GM21526 (cell line): ENCODE measurements at regions not wholly inside any gene's neighbourhood (a gene's known extent, or its start where the extent isn't known, plus 50 kb on each side); places are given as distances from the start of the nearest gene placed in this dataset.
A peak's percentile ranks its signal among the peaks of the same experiment; 100 is the strongest.

Experiments used
- ATAC-seq: cut with Tn5 transposase; IDR thresholded peaks from one replicate; pipeline ENCODE4 v1.9.1; 2021; ENCODE audit warnings: moderate library complexity; ENCODE audit not compliant: unreplicated experiment, low FRiP score

GRCh38 chr7:12517451-12517850 lies 53.1 kb upstream of the SCIN start:
- ATAC-seq = no peak

DNA sequence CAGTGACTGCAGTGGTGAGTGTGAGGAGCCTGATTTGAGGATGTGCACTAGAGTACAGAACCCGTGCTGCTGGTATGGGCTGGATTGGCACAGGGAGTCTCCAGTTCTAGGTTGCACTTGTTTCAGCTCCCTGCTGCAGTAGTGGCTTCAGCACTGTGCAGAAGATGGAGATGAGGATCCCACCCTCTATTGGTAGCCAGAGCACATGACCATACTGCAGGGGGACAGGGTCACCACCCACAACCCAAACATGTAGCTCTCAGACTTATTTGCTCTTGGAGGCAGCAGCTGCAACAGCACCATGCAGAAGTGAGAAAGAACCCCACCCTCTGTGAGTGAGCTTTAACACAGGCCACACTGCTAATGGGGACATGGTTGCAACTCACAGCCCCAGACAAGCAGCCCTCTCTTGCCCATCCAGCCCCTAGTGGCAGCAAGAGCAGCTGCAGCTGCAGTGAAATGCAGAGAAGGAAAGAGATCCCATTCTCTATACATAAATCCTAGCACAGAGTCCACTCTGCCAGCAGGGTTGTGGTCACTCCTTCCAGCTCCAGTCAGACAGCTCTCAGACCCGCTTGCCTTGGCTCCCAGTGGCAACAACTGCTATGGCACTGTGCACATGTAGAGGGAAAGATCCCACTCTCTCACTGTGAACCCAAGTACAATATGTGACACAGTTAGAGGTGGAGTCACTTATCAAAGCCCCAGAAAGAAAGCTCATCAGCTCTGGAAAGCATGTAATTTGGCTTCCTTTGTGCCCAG lies 51.4 kb upstream of the SCIN start:
- ATAC-seq = peak; percentile 99

DNA sequence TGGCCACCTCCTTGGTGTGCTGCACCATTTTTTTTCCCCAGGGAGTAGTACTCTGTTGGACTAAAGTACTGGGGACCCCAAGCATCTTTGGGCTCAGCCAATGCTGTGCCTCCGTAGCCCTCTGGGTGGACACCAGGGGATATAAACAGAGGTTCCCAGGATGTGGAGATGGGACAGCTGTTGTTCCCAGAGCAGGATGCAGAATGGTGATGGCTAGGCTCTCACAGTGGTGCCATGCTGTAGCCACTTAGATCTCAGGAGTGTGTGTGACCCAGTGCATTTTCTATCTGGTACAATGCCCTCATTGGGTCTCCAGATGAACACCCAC lies 50.9 kb upstream of the SCIN start:
- no peak for ATAC-seq
